ENCODE measurements at regions not wholly inside any gene's neighbourhood (a gene's known extent, or its start where the extent isn't known, plus 50 kb on each side); places are given as distances from the start of the nearest gene placed in this dataset.

DNA sequence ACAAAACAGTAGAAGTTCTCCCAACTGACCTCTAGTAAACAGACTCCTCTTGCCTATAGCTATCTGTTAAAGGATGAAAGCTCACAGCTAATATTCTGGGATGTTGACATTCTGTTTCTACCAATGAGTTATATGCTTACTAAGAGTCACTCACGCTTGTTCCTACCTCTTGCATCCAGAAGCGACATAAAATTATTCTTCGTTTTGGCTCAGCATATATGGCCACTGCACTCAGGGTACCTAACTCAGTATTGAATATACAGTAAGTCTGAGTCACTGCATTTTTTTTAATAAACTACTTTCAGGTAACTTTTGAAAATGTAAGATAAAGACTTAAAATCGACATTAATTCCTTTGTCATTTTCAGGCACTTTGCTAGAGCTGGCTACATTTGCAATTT is 214.4 kb upstream of the STXBP5 start:
- no peak for DNase-seq
- H3K4me2 ChIP-seq (replicated peaks; ENCODE audit: low read depth, low read length, poor library complexity, severe bottlenecking): no peak overlapping the region
- Mint-ChIP-seq H3K4me1 (no peaks in the 10 kb centered on the region), H3K27me3 (no peaks in the 10 kb centered on the region), H3K4me3 (no peak overlapping the region), H3K9me3 (ENCODE audit: insufficient read depth) (no peaks in the 10 kb centered on the region), H3K27ac (no peak overlapping the region)
- ATAC-seq (ENCODE audit: low read depth): no peak
- intact Hi-C loops (cut with micrococcal nuclease): no loop called here
- H3K4me3 ChIP-seq (ENCODE audit: control extremely low read depth in 1 of 5, extremely low read depth in 1 of 5, insufficient read depth in 1 of 5, low read depth in 2 of 5, low read length in 4 of 5): no peak overlapping the region
- H3K9me3 ChIP-seq (ENCODE audit: control extremely low read depth in 1 of 3, control insufficient read depth in 2 of 3, insufficient read depth in 1 of 3, low read length in 2 of 3): peaks cover 0 to 4% (median 0%) of the 10 kb centered on the region in 3 donors
- no peak overlapping the region for H3K9ac ChIP-seq (ENCODE audit: low read length)
- no peaks in the 10 kb centered on the region for H3K79me2 ChIP-seq (ENCODE audit: control insufficient read depth, insufficient read depth, low read length)
- no peak for TF ChIP-seq EZH2 (IDR thresholded peaks at IDR 0.05; ENCODE audit: borderline replicate concordance, insufficient read depth, low read depth, low read length, poor library complexity, severe bottlenecking)
- TF ChIP-seq, protein P1, sequence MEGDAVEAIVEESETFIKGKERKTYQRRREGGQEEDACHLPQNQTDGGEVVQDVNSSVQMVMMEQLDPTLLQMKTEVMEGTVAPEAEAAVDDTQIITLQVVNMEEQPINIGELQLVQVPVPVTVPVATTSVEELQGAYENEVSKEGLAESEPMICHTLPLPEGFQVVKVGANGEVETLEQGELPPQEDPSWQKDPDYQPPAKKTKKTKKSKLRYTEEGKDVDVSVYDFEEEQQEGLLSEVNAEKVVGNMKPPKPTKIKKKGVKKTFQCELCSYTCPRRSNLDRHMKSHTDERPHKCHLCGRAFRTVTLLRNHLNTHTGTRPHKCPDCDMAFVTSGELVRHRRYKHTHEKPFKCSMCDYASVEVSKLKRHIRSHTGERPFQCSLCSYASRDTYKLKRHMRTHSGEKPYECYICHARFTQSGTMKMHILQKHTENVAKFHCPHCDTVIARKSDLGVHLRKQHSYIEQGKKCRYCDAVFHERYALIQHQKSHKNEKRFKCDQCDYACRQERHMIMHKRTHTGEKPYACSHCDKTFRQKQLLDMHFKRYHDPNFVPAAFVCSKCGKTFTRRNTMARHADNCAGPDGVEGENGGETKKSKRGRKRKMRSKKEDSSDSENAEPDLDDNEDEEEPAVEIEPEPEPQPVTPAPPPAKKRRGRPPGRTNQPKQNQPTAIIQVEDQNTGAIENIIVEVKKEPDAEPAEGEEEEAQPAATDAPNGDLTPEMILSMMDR (IDR thresholded peaks at IDR 0.05): no peak
- WGBS (ENCODE audit: insufficient coverage): no CpG with 5 or more reads among the region's 4 CpGs
- no peaks in the 10 kb centered on the region for H4K20me1 ChIP-seq (ENCODE audit: control insufficient read depth, insufficient read depth, low read length, poor library complexity, severe bottlenecking)
- H3K27me3 ChIP-seq (replicated peaks in 1 of 4; ENCODE audit: control extremely low read depth in 1 of 4, control insufficient read depth in 3 of 4, insufficient read depth in 4 of 4, low read length in 3 of 4): no peaks in the 10 kb centered on the region
- no peak overlapping the region for H3K27ac ChIP-seq (ENCODE audit: low read length in 2 of 2)
- no peaks in the 10 kb centered on the region for H3K4me1 ChIP-seq (ENCODE audit: control insufficient read depth in 2 of 2, insufficient read depth in 2 of 2, low read length in 2 of 2)
- H2AFZ ChIP-seq (ENCODE audit: insufficient read depth, low read depth, low read length, poor library complexity, severe bottlenecking): no peak overlapping the region
- ChIA-PET CTCF (no interaction called here), POLR2A (no interaction called here)
- no peaks in the 10 kb centered on the region for H3K36me3 ChIP-seq (replicated peaks in 1 of 2; ENCODE audit: control extremely low read depth in 1 of 2, control insufficient read depth in 1 of 2, extremely low read depth in 1 of 2, insufficient read depth in 2 of 2, low read length in 1 of 2)

DNA sequence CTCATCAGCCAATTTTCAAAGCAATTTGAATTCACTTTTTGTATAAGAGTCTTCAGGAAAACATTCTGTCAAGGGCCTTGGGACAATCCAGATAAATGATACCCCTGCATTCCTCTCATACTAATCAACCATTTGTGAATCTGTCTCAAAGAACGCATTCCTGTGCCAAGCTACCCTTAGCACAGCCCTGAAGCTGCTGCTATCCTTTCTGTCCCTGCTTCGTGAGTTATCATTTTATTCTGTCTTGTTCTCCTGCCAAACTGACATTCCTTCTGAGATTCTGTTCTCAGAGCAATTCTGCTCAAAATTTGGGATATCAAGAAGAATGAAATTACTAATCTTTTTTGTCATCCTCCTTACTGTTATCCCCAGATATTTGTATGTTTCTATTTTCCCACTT is 213.9 kb upstream of the STXBP5 start:
- DNase-seq (no peak), ATAC-seq (ENCODE audit: low read depth) (no peak)
- ChIA-PET CTCF (no interaction called here), POLR2A (no interaction called here)
- Histone ChIP-seq H3K36me3 (replicated peaks in 1 of 2; ENCODE audit: control extremely low read depth in 1 of 2, control insufficient read depth in 1 of 2, extremely low read depth in 1 of 2, insufficient read depth in 2 of 2, low read length in 1 of 2) (no peaks in the 10 kb centered on the region), H3K4me3 (ENCODE audit: control extremely low read depth in 1 of 5, extremely low read depth in 1 of 5, insufficient read depth in 1 of 5, low read depth in 2 of 5, low read length in 4 of 5) (no peak overlapping the region), H3K4me1 (ENCODE audit: control insufficient read depth in 2 of 2, insufficient read depth in 2 of 2, low read length in 2 of 2) (no peaks in the 10 kb centered on the region), H3K9ac (ENCODE audit: low read length) (no peak overlapping the region), H3K27ac (ENCODE audit: low read length in 2 of 2) (no peak overlapping the region), H2AFZ (ENCODE audit: insufficient read depth, low read depth, low read length, poor library complexity, severe bottlenecking) (no peak overlapping the region), H3K9me3 (ENCODE audit: control extremely low read depth in 1 of 3, control insufficient read depth in 2 of 3, insufficient read depth in 1 of 3, low read length in 2 of 3) (peaks cover 0 to 4% (median 0%) of the 10 kb centered on the region in 3 donors), H3K27me3 (replicated peaks in 1 of 4; ENCODE audit: control extremely low read depth in 1 of 4, control insufficient read depth in 3 of 4, insufficient read depth in 4 of 4, low read length in 3 of 4) (no peaks in the 10 kb centered on the region), H4K20me1 (ENCODE audit: control insufficient read depth, insufficient read depth, low read length, poor library complexity, severe bottlenecking) (no peaks in the 10 kb centered on the region), H3K4me2 (replicated peaks; ENCODE audit: low read depth, low read length, poor library complexity, severe bottlenecking) (no peak overlapping the region), H3K79me2 (ENCODE audit: control insufficient read depth, insufficient read depth, low read length) (no peaks in the 10 kb centered on the region)
- Mint-ChIP-seq H3K4me1 (no peaks in the 10 kb centered on the region), H3K9me3 (ENCODE audit: insufficient read depth) (no peaks in the 10 kb centered on the region), H3K4me3 (no peak overlapping the region), H3K27ac (no peak overlapping the region), H3K27me3 (no peaks in the 10 kb centered on the region)
- no peak for TF ChIP-seq EZH2 (IDR thresholded peaks at IDR 0.05; ENCODE audit: borderline replicate concordance, insufficient read depth, low read depth, low read length, poor library complexity, severe bottlenecking)
- TF ChIP-seq, protein P1 (IDR thresholded peaks at IDR 0.05): no peak
- intact Hi-C loops (cut with micrococcal nuclease): no loop called here
- WGBS (ENCODE audit: insufficient coverage): 100% methylated on average over 2 of the region's 2 CpGs

All from B cell (primary cell).